GM19452 (cell line): ENCODE measurements at regions not wholly inside any gene's neighbourhood (a gene's known extent, or its start where the extent isn't known, plus 50 kb on each side); places are given as distances from the start of the nearest gene placed in this dataset.

Experiments
- ATAC-seq: cut with Tn5 transposase; IDR thresholded peaks from one replicate; pipeline ENCODE4 v1.9.1; 2021; ENCODE audit not compliant: unreplicated experiment

GRCh38 chr13:84917252-84917878 is 881.9 kb downstream of the SLITRK6 start:
- ATAC-seq: no peak

DNA sequence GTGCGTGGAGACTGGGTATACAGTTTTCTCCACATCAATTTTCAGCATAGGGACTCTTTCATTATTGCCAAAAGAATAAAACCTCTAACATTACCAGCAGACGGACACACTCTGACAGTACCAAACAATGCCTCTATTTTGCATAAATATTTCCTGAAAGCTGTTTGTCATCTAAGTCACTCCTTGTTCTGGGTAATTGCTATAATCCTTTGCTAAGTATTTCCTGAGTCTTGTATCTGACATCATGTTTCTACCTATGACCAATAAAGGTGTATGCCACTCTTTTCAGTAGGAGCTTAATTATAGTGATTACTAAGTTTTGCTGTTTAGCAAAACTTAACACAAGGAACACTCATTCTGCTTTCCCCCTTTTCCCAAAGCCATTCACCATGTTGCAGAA is 886.5 kb downstream of the SLITRK6 start:
- ATAC-seq: no peak

DNA sequence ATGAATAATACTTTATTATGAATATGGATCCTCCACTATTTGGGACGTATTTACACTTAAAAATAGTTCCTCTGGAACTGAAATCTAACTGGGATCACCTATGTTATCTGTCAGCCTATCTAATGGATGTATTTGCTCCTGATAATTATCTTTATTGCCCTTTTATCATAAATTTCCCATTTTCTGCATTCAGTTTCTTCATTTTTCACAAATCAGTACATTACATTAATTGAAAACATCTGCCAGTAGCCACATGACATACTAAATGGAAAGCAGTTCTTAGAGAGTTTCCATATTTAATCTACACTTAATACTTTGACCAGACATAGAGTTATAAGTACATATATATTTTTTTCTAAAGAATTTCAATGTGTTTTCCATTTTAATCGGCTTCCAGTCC is 888.8 kb downstream of the SLITRK6 start:
- no peak for ATAC-seq

- ATAC-seq: no peak
Observed at GRCh38 chr13:84903391-84903790, 895.8 kb downstream of the SLITRK6 start.

- ATAC-seq: no peak
Observed at GRCh38 chr13:84902243-84902642, 897.0 kb downstream of the SLITRK6 start.

DNA sequence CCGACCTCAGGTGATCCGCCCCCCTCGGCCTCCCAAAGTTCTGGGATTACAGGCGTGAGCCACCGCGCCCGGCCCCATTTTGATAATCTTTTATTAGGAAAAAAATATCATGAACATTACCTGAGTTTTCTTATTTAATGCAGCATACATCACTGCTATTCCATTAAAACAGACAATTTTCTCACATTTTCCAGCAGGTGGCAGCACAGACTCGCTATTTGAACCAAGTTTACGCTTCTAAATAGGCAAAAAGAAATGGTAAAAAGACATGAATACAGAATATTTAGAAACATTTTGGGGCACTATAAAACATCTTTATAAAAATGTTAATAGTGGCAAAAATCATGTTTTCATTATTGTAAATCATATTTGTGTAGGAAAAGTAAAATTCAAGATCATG is 903.1 kb downstream of the SLITRK6 start:
- ATAC-seq: peak; percentile 72

DNA sequence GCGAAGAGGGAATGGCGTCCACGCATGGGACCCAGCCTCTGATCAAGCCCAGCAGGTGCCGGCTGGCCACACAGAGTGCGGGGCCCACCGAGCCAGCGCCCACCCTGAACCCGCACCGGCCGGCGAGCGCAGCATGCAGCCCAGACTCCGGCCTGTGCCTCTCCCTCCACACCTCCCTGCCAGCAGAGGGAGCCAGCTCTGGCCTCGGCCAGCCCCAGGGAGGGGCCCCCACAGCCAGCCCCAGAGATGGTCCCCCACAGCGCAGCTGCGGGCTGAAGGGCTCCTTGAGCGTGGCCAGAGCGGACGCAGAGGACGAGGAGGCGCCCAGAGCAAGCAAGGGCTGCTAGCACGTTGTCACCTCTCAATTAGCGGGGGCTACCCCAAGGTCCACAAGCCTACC is 904.5 kb downstream of the SLITRK6 start:
- ATAC-seq: no peak

DNA sequence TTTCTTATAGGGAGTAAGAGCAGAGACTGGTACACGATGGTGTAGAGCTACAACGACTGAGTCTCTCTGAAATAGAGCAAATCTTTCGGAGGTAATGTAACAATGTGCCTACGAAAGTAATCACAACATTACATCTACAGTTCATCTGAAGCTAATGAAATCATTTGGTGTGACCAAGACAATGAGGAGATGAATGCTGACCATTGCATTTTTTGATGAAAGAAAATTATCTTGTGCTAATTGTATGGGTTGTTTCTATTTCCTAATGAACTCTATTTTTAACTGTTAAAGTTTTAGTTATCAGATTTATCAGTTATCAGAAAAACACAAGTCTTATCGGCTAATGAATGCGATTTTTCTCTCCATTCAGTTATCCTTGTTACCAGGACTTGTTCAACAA is 913.4 kb downstream of the SLITRK6 start:
- no peak for ATAC-seq

DNA sequence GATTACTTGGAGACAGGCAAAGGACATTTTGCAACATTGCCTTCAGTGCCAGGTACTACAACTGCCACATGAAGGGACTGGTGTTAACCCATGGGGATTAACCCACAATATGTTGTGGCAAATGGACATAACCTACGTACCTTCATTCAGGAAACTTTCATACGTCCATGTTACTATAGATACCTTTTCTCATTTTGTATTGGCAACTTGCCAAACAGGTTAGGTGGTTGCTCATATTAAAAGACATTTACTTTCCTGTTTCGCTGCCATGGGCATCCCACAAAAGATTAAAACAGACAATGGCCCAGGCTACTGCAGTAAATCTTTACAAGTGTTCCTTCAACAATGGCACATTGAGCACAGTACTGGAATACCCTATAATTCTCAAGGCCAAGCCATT is 925.3 kb downstream of the SLITRK6 start:
- no peak for ATAC-seq

DNA sequence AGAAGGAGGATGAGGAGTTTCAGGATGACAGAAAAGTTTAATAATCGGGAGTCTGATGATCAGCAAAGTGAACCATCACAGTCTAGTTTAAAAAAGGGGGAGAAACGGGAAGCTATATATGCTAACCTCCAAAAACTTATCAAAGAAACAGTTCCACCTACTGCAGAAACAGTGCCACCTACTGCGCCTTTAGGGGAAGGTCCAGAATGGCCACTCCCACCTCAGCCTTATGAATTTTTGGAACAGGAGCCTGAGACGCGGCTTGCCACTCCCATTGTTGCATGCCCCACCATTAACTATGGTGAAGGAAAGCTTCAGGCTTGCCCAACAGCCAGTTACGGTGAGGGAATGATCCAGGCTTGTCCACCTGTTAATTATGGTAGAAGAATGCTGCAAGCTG is 929.0 kb downstream of the SLITRK6 start:
- ATAC-seq: no peak

GRCh38 chr13:84867246-84867645 is 932.0 kb downstream of the SLITRK6 start:
- ATAC-seq: no peak

DNA sequence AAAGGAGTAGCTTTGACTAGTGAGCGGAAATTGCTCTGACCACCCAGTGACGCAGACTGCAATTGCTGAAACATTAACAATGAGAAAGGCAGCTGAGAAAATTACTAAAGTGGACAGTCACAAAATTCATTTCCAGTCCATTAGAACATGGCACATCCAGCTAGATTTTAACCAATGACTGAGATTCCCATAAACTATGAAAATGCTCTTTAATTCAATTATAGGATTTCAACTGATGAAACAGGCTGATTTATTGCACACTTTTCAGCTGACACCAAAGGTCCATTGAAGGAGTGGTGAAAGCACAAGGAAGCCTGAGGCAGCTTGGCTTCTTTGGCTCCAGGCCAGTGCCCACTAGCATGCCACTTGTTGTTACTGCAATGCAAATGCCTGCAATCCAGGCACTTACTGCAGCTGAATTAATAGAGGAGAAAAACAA is 933.4 kb downstream of the SLITRK6 start:
- ATAC-seq: no peak

- no peak for ATAC-seq
Observed at GRCh38 chr13:84864341-84864740, 934.9 kb downstream of the SLITRK6 start.

- no peak for ATAC-seq
Observed at GRCh38 chr13:84847107-84847506, 952.1 kb downstream of the SLITRK6 start.

DNA sequence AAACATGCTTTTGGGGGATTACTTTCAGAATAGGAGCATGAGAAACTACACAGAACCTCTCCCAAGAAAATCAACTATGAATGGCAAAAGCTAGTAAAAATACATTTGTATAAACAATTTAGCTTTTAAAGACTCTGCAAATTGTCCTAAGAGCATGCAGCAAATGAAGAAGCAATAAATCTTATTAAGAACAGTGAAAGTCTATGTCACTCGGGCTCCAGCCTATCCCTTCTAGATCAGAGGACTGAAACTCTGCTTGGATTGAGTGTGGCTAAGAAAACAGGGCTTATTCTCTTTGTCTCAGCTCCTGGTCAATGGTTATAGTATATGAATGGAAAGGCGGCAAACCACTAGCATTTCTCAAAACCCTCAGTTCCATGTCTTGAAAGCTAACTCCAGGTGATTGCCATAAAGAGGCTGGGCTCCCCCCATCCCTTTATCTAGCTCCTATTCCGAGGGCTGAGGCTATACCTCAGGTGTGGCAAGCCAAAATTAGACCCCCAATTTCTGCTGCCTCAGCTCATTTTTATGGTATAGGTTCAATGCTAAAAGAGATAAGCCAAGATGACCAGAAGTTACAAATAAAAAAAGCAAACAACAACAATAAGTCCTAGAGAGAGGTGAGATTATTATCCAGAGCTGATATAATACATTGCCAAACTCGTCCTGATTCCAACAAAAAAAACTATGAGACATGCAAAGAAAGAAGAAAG is 953.2 kb downstream of the SLITRK6 start:
- ATAC-seq: no peak

DNA sequence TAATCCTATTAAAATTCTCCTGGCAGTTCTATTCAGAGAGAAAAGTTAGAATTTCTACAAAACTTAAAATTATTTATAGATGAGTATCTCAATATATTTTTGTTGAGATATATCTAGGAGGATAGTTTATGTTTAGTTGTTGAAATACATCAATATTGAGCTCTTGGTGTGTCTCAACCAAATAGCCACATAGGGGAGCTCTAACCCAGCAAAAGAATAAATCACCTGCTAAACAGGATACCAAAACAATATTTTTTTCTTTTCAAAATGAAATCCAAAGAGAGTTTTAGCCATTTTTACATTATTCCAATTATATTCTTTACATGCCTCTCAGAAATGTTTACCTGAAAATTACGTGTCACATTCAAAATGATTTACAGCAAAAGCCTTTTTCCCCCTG is 954.7 kb downstream of the SLITRK6 start:
- no peak for ATAC-seq

DNA sequence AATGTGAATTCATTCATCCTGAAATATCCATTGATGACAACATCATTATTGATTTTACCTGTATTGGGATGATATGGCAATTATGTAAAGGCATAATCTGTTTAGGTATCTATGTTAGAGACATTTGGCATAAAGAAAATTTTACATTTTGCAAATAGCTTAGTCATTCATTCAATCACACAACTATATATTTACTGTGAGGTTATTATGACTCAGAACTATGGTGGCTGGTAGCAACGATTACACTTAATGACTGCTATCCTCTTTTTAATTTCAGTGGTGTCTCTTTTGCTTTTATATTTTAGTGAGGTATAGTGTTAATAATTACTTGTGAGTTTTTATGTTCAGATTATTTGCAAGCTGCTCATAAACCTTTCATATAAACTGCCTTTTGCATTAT is 955.9 kb downstream of the SLITRK6 start:
- ATAC-seq: no peak

DNA sequence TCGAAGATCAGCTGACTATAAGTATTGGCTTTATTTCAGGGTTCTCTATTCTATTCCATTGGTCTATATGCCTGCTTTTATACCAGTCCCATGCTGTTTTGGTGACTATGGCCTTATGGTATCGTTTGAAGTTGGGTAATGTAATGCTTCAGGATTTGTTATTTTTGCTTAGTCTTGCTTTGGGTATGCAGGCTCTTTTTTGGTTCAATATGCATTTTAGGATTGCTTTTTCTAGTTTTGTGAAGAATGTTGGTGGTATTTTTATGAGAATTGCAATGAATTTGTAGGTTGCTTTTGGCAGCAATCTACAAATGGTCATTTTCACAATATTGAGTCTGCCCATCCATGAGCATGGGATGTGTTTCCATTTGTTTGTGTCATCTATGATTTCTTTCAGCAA is 951.9 kb upstream of the SLITRK1 start:
- no peak for ATAC-seq

DNA sequence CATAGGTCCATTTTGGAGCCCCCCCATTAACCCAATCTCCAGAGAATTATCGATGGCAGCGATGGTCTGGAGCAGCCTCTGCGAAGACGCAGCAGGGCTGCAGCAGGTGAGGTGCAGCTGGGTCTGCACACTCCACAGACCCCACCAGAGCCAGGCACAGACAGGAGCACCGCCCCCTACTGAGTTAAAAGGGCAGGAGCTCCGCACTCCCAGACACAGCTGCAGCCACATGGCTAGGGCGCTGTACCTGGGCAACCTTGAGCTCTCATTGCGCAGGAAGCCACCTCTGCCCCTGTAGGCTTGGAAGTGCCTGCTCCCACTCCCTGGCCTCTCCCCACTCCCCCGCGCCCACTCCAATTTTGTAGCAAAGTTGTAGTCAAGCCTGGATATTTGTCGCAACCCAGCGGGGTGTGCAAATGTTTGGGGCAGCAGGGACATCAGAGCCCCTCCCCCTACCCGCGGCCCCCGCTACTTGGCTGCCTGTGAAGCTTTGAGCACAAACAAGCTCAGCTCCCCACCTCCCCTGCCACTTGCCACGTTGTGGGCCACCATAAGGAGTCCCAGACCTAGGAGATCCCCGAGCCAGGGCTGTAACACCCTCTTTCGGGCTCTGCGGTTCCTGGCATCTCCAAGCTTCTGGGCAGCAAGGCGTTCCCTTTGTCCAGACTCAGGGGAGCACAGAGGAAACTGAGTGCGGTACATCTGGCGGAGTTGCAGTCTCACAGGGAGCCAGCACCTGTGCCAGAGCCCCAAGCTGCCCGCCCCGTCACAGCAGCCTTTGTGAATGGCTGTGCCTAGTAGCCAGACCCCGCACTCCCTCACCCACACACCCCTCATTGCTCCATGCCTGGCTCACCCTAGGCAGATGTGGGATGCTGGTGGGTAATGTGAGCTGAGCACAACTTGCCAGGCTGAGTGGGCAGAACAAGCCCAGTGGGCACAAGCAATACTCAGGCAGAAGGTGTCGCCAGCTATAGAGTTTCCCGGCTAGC is 949.7 kb upstream of the SLITRK1 start:
- ATAC-seq: no peak

DNA sequence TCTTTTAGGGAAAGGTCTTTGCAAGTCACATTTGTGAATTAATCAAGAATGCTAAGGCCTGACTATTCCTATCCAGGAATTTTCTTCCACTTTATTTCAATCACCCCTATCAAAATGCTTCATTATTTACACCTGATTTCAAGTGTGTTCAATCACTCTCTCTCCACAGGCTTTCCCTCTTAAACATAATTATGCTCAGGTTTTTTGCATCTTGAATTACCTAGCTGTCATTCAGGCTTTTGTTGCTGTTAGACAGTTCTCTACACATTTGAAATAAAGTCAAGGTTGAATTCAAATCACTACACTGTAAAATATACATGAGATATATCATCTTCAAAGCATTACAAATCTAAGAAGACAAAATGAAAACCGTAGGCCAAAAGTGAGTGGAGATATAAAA is 941.3 kb upstream of the SLITRK1 start:
- no peak for ATAC-seq

DNA sequence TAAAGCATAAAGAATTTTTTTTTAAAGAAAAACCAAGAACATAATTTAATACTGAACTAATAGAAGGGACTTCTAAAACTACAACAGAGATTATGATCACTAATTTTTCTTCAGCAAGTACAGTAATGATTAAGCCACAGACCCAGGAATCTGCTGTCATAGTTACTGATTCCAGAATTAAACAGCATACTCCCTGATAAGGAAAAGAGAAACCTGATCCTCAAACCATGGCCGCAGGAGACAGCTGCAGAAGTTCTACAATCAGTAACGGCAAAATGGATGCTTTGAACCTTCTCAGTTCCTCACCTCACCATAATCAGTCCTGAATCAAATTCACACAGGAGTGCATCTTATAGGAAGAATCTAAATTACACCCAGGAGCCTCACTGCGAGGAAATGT is 939.0 kb upstream of the SLITRK1 start:
- no peak for ATAC-seq
